Breast epithelium (tissue), 4 donors: ENCODE measurements at regions not wholly inside any gene's neighbourhood (a gene's known extent, or its start where the extent isn't known, plus 50 kb on each side); places are given as distances from the start of the nearest gene placed in this dataset.

ENCODE experiments used
- DNase-seq, 2 donors: peaks; one replicate each; pipeline ENCODE4 v3.0.0-alpha.2; 2019; ENCODE audit warnings: low spot score in 2 of 2
- H3K27ac ChIP-seq, 2 donors: fragments of 200-600 bp; sonication (generic) in 1 of 2; one replicate each; pipeline ENCODE4 v1.5.1; 2016 to 2019; ENCODE audit warnings: mild to moderate bottlenecking in 1 of 2
- H3K27me3 ChIP-seq, 2 donors: fragments of 200-600 bp; sonication (generic) in 1 of 2; one replicate each; pipeline versions ENCODE4 v1.5.1 to v1.6.0; 2017 to 2019; ENCODE audit warnings: control low read depth in 1 of 2, mild to moderate bottlenecking in 1 of 2
- H3K36me3 ChIP-seq: fragments of 200-600 bp; one replicate; pipeline ENCODE4 v1.5.1; 2019
- H3K4me1 ChIP-seq, 2 donors: fragments of 200-600 bp; sonication (generic); one replicate each; pipeline ENCODE4 v1.5.1; 2016 to 2019; ENCODE audit warnings: control low read depth in 1 of 2
- H3K4me3 ChIP-seq, 3 donors: fragments of 200-600 bp; sonication (generic); 1 replicate in 2 of 3; 2 replicates in 1 of 3; pipeline ENCODE4 v1.5.1; 2016 to 2019; ENCODE audit warnings: mild to moderate bottlenecking in 3 of 3, moderate library complexity in 2 of 3
- H3K9me3 ChIP-seq, 2 donors: fragments of 200-600 bp; sonication (generic) in 1 of 2; one replicate each; pipeline ENCODE4 v1.5.1; 2016 to 2019; ENCODE audit warnings: control low read depth in 1 of 2
- POLR2A ChIP-seq: fragments of 450-650 bp; IDR thresholded peaks from one replicate; pipeline ENCODE4 v1.6.1; 2016; ENCODE audit warnings: antibody characterized with exemption, mild to moderate bottlenecking, moderate library complexity
- POLR2AphosphoS5 ChIP-seq, 3 donors: sonication (generic); formaldehyde crosslinking; IDR thresholded peaks; one replicate each; pipeline ENCODE4 v1.6.1; 2017; ENCODE audit warnings: antibody characterized with exemption in 3 of 3
- intact Hi-C: fragments of 100-400 bp; cut with DNase I; formaldehyde crosslinking; loops from one replicate; pipeline ENCODE4 v1.15.1; 2023; ENCODE audit warnings: low total_unique reads
- TF ChIP-seq, protein P1 (sequence below), 3 donors: fragments of 450-650 bp; IDR thresholded peaks; one replicate each; pipeline ENCODE4 v1.5.1; 2016 to 2017; ENCODE audit warnings: antibody characterized with exemption in 3 of 3, mild to moderate bottlenecking in 3 of 3, moderate library complexity in 3 of 3

DNA sequence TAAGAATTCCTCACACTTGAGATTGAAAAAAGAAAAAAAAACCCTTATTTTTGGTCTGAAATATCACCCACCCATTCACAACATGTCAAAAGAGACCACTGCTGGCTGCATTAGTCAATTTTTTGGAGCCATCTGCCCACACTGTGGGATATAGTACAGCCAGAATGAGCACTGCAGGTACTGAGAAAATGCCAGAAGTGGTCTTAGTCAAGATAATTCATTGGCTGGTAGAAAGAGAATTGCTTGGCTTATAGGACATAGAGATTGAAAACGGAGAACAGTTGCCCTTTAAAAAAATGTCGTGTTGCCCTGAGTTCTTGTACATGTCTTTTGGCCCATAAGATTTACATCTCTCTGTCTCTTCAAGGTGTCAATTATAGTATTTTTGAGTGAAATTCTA is 1899.5 kb downstream of the OLFM4 start:
- intact Hi-C loops = no loop called here
- TF ChIP-seq POLR2AphosphoS5 (IDR thresholded peaks at IDR 0.05) = no peak
- TF ChIP-seq, protein P1, sequence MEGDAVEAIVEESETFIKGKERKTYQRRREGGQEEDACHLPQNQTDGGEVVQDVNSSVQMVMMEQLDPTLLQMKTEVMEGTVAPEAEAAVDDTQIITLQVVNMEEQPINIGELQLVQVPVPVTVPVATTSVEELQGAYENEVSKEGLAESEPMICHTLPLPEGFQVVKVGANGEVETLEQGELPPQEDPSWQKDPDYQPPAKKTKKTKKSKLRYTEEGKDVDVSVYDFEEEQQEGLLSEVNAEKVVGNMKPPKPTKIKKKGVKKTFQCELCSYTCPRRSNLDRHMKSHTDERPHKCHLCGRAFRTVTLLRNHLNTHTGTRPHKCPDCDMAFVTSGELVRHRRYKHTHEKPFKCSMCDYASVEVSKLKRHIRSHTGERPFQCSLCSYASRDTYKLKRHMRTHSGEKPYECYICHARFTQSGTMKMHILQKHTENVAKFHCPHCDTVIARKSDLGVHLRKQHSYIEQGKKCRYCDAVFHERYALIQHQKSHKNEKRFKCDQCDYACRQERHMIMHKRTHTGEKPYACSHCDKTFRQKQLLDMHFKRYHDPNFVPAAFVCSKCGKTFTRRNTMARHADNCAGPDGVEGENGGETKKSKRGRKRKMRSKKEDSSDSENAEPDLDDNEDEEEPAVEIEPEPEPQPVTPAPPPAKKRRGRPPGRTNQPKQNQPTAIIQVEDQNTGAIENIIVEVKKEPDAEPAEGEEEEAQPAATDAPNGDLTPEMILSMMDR (IDR thresholded peaks at IDR 0.05) = no peak
- no peak for TF ChIP-seq POLR2A
- H3K9me3 ChIP-seq = no peaks in the 10 kb centered on the region
- no peaks in the 10 kb centered on the region for H3K27me3 ChIP-seq
- DNase-seq = no peak
- H3K4me3 ChIP-seq = no peak overlapping the region
- no peaks in the 10 kb centered on the region for H3K36me3 ChIP-seq
- H3K4me1 ChIP-seq = no peaks in the 10 kb centered on the region
- H3K27ac ChIP-seq = no peak overlapping the region

DNA sequence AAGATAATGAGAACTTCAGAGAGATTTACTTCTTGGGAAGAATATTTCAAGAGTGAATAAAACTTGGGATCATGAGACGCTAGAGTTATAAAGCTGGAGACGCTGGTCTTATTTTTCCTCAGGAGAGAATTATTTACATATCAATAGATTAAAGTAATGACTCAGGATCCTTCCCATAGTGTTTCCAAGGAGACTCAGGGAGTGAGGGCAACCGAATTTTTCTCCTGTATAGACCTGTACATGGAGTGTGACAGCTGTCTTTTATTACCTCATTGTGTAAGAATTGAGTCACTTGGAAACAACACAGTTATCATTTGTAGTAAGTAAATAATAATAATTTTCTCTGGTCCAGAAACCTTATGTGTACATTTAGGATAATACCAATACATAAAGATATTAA is 1905.5 kb downstream of the OLFM4 start:
- Histone ChIP-seq H3K4me3 (no peak overlapping the region), H3K36me3 (no peaks in the 10 kb centered on the region), H3K27ac (no peak overlapping the region), H3K4me1 (no peaks in the 10 kb centered on the region), H3K9me3 (no peaks in the 10 kb centered on the region), H3K27me3 (no peaks in the 10 kb centered on the region)
- intact Hi-C loops = no loop called here
- DNase-seq = no peak
- TF ChIP-seq POLR2AphosphoS5 (IDR thresholded peaks at IDR 0.05) (no peak), POLR2A (no peak)
- TF ChIP-seq, protein P1 (IDR thresholded peaks at IDR 0.05) = no peak

DNA sequence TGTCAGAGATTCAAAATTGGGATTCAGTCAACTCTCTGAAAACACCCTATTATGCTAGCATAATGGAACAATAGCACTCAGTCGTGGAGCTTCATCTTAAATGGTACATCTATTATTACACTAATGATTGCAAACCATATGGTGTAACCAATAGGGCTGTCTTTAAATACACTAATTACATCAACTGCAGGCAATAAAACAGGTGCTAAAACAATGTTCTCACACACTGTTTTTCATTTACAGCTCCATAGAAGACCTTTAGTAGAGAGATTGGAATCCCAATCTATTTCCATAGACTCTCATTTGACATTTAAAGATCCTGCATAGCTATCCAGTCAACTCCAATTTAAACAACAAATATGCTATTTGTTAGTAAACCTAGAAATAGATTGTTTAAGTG is 1917.4 kb downstream of the OLFM4 start:
- H3K4me1 ChIP-seq = no peaks in the 10 kb centered on the region
- TF ChIP-seq, protein P1 (IDR thresholded peaks at IDR 0.05) = no peak
- TF ChIP-seq POLR2AphosphoS5 (IDR thresholded peaks at IDR 0.05) = no peak
- no peak for TF ChIP-seq POLR2A
- no peaks in the 10 kb centered on the region for H3K9me3 ChIP-seq
- no peak overlapping the region for H3K4me3 ChIP-seq
- no peaks in the 10 kb centered on the region for H3K36me3 ChIP-seq
- no peak overlapping the region for H3K27ac ChIP-seq
- H3K27me3 ChIP-seq = no peaks in the 10 kb centered on the region
- intact Hi-C loops = no loop called here
- DNase-seq = no peak

DNA sequence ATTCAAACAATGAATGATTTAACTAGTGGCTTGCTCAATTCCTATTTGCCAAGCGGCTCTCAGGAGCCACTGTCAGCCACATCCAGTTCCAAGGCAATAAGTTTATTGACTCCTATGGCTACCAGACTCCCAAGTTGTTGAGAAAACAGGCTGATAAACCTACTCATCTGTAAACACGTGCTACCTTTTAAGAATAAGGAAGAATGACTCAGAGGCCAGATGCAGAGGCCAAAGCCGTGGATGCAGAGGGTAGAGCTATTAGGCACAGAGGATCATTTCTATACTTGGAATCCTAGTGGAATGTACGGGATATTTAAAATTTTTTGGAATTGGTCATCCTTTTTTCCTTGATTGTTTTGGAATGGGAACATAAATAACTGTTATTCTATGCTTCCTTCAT is 1921.1 kb downstream of the OLFM4 start:
- H3K27ac ChIP-seq = no peak overlapping the region
- intact Hi-C loops = no loop called here
- no peak for DNase-seq
- H3K4me3 ChIP-seq = no peak overlapping the region
- H3K4me1 ChIP-seq = no peaks in the 10 kb centered on the region
- no peaks in the 10 kb centered on the region for H3K36me3 ChIP-seq
- TF ChIP-seq POLR2AphosphoS5 (IDR thresholded peaks at IDR 0.05) (no peak), POLR2A (no peak)
- TF ChIP-seq, protein P1 (IDR thresholded peaks at IDR 0.05) = no peak
- no peaks in the 10 kb centered on the region for H3K9me3 ChIP-seq
- no peaks in the 10 kb centered on the region for H3K27me3 ChIP-seq

DNA sequence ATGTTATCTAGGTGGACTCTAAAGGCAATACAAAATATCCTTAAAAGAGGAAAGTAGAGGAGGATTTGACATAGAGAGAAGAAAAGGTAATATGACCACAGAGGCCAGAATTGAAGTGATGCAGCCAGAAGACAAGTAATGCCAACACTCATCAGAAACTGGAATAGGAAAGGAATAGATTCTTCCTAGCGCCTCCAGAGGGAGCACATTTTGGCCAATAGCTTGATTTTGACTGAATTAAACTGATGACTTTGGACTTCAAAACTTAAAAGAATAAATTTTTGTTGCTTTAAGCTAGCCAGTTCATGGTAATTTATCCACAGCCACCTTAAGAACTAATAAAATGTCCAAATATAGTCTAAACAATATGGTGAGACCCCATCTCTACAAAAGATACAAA is 1921.9 kb downstream of the OLFM4 start:
- DNase-seq = no peak
- Histone ChIP-seq H3K9me3 (no peaks in the 10 kb centered on the region), H3K4me1 (no peaks in the 10 kb centered on the region), H3K36me3 (no peaks in the 10 kb centered on the region), H3K4me3 (no peak overlapping the region), H3K27me3 (no peaks in the 10 kb centered on the region), H3K27ac (no peak overlapping the region)
- TF ChIP-seq POLR2A = no peak
- TF ChIP-seq POLR2AphosphoS5 (IDR thresholded peaks at IDR 0.05) = no peak
- TF ChIP-seq, protein P1 (IDR thresholded peaks at IDR 0.05) = no peak
- intact Hi-C loops = no loop called here
